Progenitor cell of endocrine pancreas (in vitro differentiated cells): ENCODE measurements at regions not wholly inside any gene's neighbourhood (a gene's known extent, or its start where the extent isn't known, plus 50 kb on each side); places are given as distances from the start of the nearest gene placed in this dataset.

Experiments
- DNase-seq: peaks from one replicate; pipeline ENCODE4 v3.0.0; 2021; ENCODE audit warnings: low spot score; ENCODE audit not compliant: unreplicated experiment
- H3K27ac Mint-ChIP-seq: 2 replicates; pipeline ENCODE4 v1.8.0; 2021; ENCODE audit warnings: mild to moderate bottlenecking, moderate library complexity, mixed read lengths
- H3K27me3 Mint-ChIP-seq: 2 replicates; pipeline ENCODE4 v1.8.0; 2021; ENCODE audit warnings: mixed read lengths
- H3K36me3 Mint-ChIP-seq: 2 replicates; pipeline ENCODE4 v1.8.0; 2022; ENCODE audit warnings: mixed read lengths; ENCODE audit not compliant: insufficient read depth
- H3K4me1 Mint-ChIP-seq: 2 replicates; pipeline ENCODE4 v1.8.0; 2021; ENCODE audit warnings: low read depth, mixed read lengths
- H3K4me3 Mint-ChIP-seq: 2 replicates; pipeline ENCODE4 v1.8.0; 2021; ENCODE audit warnings: low read depth, mild to moderate bottlenecking, moderate library complexity, mixed read lengths
- H3K9me3 Mint-ChIP-seq: 2 replicates; pipeline ENCODE4 v1.8.0; 2021; ENCODE audit warnings: low read depth, mixed read lengths
- TF ChIP-seq, protein P1 (sequence below): fragments of 200-600 bp; sonication (generic); IDR thresholded peaks from one replicate; pipeline ENCODE4 v1.5.0; 2021; ENCODE audit warnings: antibody characterized with exemption, mild to moderate bottlenecking; ENCODE audit not compliant: unreplicated experiment

- no peaks in the 10 kb centered on the region for H3K27me3 Mint-ChIP-seq
- no peaks in the 10 kb centered on the region for H3K36me3 Mint-ChIP-seq
- H3K9me3 Mint-ChIP-seq: no peaks in the 10 kb centered on the region
- H3K4me3 Mint-ChIP-seq: no peak overlapping the region
- no peak for DNase-seq
- no peaks in the 10 kb centered on the region for H3K4me1 Mint-ChIP-seq
- TF ChIP-seq, protein P1, sequence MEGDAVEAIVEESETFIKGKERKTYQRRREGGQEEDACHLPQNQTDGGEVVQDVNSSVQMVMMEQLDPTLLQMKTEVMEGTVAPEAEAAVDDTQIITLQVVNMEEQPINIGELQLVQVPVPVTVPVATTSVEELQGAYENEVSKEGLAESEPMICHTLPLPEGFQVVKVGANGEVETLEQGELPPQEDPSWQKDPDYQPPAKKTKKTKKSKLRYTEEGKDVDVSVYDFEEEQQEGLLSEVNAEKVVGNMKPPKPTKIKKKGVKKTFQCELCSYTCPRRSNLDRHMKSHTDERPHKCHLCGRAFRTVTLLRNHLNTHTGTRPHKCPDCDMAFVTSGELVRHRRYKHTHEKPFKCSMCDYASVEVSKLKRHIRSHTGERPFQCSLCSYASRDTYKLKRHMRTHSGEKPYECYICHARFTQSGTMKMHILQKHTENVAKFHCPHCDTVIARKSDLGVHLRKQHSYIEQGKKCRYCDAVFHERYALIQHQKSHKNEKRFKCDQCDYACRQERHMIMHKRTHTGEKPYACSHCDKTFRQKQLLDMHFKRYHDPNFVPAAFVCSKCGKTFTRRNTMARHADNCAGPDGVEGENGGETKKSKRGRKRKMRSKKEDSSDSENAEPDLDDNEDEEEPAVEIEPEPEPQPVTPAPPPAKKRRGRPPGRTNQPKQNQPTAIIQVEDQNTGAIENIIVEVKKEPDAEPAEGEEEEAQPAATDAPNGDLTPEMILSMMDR: no peak
- H3K27ac Mint-ChIP-seq: no peak overlapping the region
These were observed 150.6 kb downstream of the SI start for GRCh38 chr3:164927728-164928127.

DNA sequence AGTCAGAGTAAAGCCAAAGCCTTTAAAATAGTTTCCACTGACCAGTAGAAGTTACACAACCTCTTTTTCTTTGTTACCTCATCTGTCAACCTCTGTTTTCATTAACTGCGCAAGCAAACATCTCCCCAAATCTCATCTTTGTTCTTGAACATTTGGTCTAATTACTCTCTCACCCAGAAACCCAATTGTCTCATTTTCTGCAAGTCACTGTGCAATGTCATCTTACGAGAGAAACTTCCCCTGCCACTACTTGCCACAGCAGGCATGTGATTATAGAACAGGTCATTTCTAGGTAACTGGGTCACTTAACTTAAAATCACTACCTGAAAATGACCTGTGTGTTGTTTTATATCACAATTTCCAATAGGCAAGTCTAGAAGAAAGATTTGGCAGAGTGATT, 159.4 kb downstream of the SI start:
- H3K4me1 Mint-ChIP-seq: peaks cover 2% of the 10 kb centered on the region
- no peaks in the 10 kb centered on the region for H3K27me3 Mint-ChIP-seq
- H3K4me3 Mint-ChIP-seq: no peak overlapping the region
- H3K9me3 Mint-ChIP-seq: peaks cover 8% of the 10 kb centered on the region
- TF ChIP-seq, protein P1: no peak
- no peaks in the 10 kb centered on the region for H3K36me3 Mint-ChIP-seq
- DNase-seq: no peak
- no peak overlapping the region for H3K27ac Mint-ChIP-seq

- Mint-ChIP-seq H3K9me3 (peaks cover 13% of the 10 kb centered on the region), H3K36me3 (no peaks in the 10 kb centered on the region), H3K27ac (no peak overlapping the region), H3K4me3 (no peak overlapping the region), H3K4me1 (no peaks in the 10 kb centered on the region), H3K27me3 (no peaks in the 10 kb centered on the region)
- no peak for DNase-seq
- TF ChIP-seq, protein P1: no peak
These were observed 165.4 kb downstream of the SI start for GRCh38 chr3:164912916-164913315.

GRCh38 chr3:164903820-164904451, 174.4 kb downstream of the SI start:
- Mint-ChIP-seq H3K27ac (no peak overlapping the region), H3K36me3 (no peaks in the 10 kb centered on the region), H3K9me3 (no peaks in the 10 kb centered on the region), H3K4me1 (peaks cover 1% of the 10 kb centered on the region), H3K27me3 (no peaks in the 10 kb centered on the region), H3K4me3 (no peak overlapping the region)
- TF ChIP-seq, protein P1: no peak
- no peak for DNase-seq

GRCh38 chr3:164897342-164897741, 181.0 kb downstream of the SI start:
- no peak overlapping the region for H3K4me3 Mint-ChIP-seq
- no peaks in the 10 kb centered on the region for H3K36me3 Mint-ChIP-seq
- no peaks in the 10 kb centered on the region for H3K27me3 Mint-ChIP-seq
- DNase-seq: no peak
- H3K9me3 Mint-ChIP-seq: no peaks in the 10 kb centered on the region
- TF ChIP-seq, protein P1: no peak
- H3K4me1 Mint-ChIP-seq: no peaks in the 10 kb centered on the region
- H3K27ac Mint-ChIP-seq: no peak overlapping the region
